Kidney (tissue), 13 donors: ENCODE measurements at regions not wholly inside any gene's neighbourhood (a gene's known extent, or its start where the extent isn't known, plus 50 kb on each side); places are given as distances from the start of the nearest gene placed in this dataset.

Experiments used
- DNase-seq, 5 donors: peaks; one replicate each; pipeline ENCODE4 v3.0.0-alpha.2; 2013 to 2020
- FAIRE-seq: peaks from 2 replicates; lab custom pipeline; 2012; peaks lifted over from hg19 to GRCh38; lab: Jason Lieb, UNC
- H3K27ac ChIP-seq, 2 donors: one replicate each; pipeline ENCODE4 v1.7.0; 2013; ENCODE audit warnings: low read depth in 2 of 2, low read length in 2 of 2, inconsistent platforms in 1 of 2
- H3K27me3 ChIP-seq: one replicate; pipeline ENCODE4 v1.7.1; 2013; ENCODE audit warnings: low read length, inconsistent platforms; ENCODE audit not compliant: control insufficient read depth, insufficient read depth
- H3K36me3 ChIP-seq, 3 donors: one replicate each; pipeline versions ENCODE4 v1.7.0 to v1.7.1; 2013; ENCODE audit warnings: low read length in 3 of 3, control low read depth in 1 of 3, inconsistent platforms in 1 of 3; ENCODE audit not compliant: insufficient read depth in 3 of 3, control insufficient read depth in 2 of 3
- H3K4me1 ChIP-seq, 3 donors: one replicate each; pipeline versions ENCODE4 v1.7.0 to v1.7.1; 2013; ENCODE audit warnings: low read length in 3 of 3, inconsistent platforms in 1 of 3, low read depth in 1 of 3; ENCODE audit not compliant: control insufficient read depth in 2 of 3, insufficient read depth in 2 of 3
- H3K4me3 ChIP-seq, 3 donors: one replicate each; pipeline versions ENCODE4 v1.7.0 to v1.8.1; 2013; ENCODE audit warnings: low read length in 3 of 3, control low read depth in 1 of 3, inconsistent platforms in 1 of 3
- H3K9ac ChIP-seq, 3 donors: one replicate each; pipeline versions ENCODE4 v1.7.0 to v1.7.1; 2013; ENCODE audit warnings: low read length in 3 of 3, control low read depth in 1 of 3, inconsistent platforms in 1 of 3
- H3K9me3 ChIP-seq, 3 donors: one replicate each; pipeline versions ENCODE4 v1.7.0 to v1.7.1; 2013; ENCODE audit warnings: low read length in 3 of 3, control low read depth in 1 of 3, inconsistent platforms in 1 of 3; ENCODE audit not compliant: control insufficient read depth in 2 of 3, insufficient read depth in 1 of 3
- intact Hi-C: fragments of 100-400 bp; cut with DNase I; formaldehyde crosslinking; loops from one replicate; pipeline ENCODE4 v1.11.1; 2022
- TF ChIP-seq, protein P1 (sequence below): IDR thresholded peaks from 3 replicates; pipeline ENCODE4 v1.5.1; 2012; ENCODE audit warnings: mild to moderate bottlenecking, moderate library complexity, borderline replicate concordance; ENCODE audit not compliant: insufficient read depth; ENCODE audit errors: extremely low read depth
- donor health status: control.
- donor health status: control.
- donor health status: control.
- donor health status: control.
- donor health status: control.
- donor health status: DM: yes; HTN: yes; CAD: no.
- donor health status: Normal renal cell carcinoma (clear cell type).

DNA sequence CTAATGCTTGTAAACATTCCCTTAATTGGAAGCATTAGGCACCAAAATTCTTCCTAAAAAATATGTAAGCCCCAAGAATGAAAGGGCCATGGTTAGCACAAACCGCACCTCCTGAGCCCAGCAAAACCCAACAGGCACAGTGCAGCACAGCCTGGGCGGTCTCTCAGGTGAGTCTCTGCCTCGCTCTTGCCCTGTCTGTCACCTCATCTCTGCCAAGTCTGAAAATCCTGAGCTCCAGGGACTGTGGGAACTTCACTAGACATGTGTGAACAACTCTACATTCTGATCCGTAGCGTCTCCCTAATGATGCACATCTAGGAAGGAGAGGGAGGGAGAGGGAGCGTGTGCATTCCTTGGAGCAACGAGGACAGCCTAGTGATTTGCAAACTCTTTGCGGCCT is 88.8 kb upstream of the GJB6 start:
- Histone ChIP-seq H3K4me1 (no peaks in the 10 kb centered on the region), H3K9ac (no peak overlapping the region), H3K9me3 (peaks cover 0 to 6% (median 0%) of the 10 kb centered on the region in 3 donors), H3K27ac (no peak overlapping the region), H3K36me3 (no peaks in the 10 kb centered on the region), H3K27me3 (no peaks in the 10 kb centered on the region), H3K4me3 (no peak overlapping the region)
- TF ChIP-seq, protein P1, sequence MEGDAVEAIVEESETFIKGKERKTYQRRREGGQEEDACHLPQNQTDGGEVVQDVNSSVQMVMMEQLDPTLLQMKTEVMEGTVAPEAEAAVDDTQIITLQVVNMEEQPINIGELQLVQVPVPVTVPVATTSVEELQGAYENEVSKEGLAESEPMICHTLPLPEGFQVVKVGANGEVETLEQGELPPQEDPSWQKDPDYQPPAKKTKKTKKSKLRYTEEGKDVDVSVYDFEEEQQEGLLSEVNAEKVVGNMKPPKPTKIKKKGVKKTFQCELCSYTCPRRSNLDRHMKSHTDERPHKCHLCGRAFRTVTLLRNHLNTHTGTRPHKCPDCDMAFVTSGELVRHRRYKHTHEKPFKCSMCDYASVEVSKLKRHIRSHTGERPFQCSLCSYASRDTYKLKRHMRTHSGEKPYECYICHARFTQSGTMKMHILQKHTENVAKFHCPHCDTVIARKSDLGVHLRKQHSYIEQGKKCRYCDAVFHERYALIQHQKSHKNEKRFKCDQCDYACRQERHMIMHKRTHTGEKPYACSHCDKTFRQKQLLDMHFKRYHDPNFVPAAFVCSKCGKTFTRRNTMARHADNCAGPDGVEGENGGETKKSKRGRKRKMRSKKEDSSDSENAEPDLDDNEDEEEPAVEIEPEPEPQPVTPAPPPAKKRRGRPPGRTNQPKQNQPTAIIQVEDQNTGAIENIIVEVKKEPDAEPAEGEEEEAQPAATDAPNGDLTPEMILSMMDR = no peak
- no peak for FAIRE-seq
- intact Hi-C loops = no loop called here
- DNase-seq = no peak

DNA sequence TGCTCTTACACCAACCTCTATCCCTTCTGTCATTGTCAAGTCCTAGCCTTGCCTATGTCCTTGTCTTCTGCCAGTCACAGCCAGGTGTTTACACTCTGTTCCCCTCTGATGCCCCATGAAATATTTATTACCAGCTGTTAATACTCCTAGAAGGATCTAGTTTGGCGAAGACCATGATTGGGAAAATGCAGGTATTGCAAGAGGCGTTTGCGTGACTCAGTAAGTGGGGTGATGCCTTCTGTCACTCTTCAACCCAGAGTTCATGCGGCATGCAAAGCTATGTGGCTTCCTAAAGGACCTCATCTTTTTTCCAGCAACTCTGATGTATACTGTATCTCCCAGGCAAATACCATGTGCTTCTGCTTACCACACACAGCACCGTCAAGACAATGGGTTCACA is 81.8 kb upstream of the GJB6 start:
- intact Hi-C loops = no loop called here

DNA sequence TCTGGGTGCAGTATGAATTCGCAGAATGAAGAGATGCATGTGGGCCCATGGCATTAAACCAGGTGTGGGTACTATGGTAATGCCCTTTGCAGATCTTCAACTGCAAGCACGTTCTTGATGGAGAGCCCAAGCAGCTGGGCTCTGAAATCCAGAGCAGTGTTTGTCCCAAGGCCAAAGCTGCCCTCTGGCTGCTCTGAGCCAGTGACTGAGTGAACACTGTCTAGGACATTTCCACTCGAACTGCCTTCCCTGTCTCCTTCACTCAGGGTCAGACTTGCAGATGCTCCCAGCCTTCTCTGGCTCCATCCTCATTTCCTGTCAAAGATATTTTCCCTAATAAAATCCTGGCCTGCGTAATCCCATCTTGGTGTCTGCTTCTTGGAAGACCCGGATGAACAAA is 80.2 kb upstream of the GJB6 start:
- intact Hi-C loops = no loop called here
- H3K27me3 ChIP-seq = no peaks in the 10 kb centered on the region
- no peaks in the 10 kb centered on the region for H3K9me3 ChIP-seq
- H3K4me1 ChIP-seq = no peaks in the 10 kb centered on the region
- H3K9ac ChIP-seq = no peak overlapping the region
- no peak overlapping the region for H3K27ac ChIP-seq
- no peaks in the 10 kb centered on the region for H3K36me3 ChIP-seq
- TF ChIP-seq, protein P1 = no peak
- DNase-seq (no peak), FAIRE-seq (no peak)
- H3K4me3 ChIP-seq = no peak overlapping the region

More for the DNA sequence above, 81.8 kb upstream of the GJB6 start:
- TF ChIP-seq, protein P1 = no peak
- H3K27ac ChIP-seq = no peak overlapping the region
- H3K4me3 ChIP-seq = no peak overlapping the region
- no peaks in the 10 kb centered on the region for H3K4me1 ChIP-seq
- no peak for DNase-seq
- no peaks in the 10 kb centered on the region for H3K27me3 ChIP-seq
- FAIRE-seq = no peak
- no peaks in the 10 kb centered on the region for H3K36me3 ChIP-seq
- no peaks in the 10 kb centered on the region for H3K9me3 ChIP-seq
- no peak overlapping the region for H3K9ac ChIP-seq

DNA sequence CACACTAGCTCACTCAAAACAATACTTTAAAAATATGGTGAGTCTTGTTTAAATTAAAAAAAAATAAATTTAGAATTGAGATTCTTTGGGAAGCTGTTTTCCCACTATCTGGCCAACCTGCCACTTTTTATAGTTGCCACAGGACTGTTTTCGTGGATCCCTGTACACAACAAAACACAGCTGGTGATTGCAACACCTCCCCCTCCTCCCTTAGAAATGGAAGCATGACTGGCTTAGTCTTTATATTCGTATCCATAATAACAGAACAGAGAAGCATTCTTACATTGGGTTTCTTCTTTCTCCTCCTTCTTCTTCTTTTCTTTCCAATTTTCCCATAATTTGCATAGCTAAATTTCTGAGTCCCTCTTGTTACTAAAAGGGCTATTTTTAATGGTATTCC is 79.5 kb upstream of the GJB6 start:
- intact Hi-C loops = no loop called here
- DNase-seq (no peak), FAIRE-seq (no peak)
- H3K4me1 ChIP-seq = no peaks in the 10 kb centered on the region
- H3K27ac ChIP-seq = no peak overlapping the region
- no peaks in the 10 kb centered on the region for H3K36me3 ChIP-seq
- no peaks in the 10 kb centered on the region for H3K27me3 ChIP-seq
- no peaks in the 10 kb centered on the region for H3K9me3 ChIP-seq
- H3K9ac ChIP-seq = no peak overlapping the region
- TF ChIP-seq, protein P1 = no peak
- no peak overlapping the region for H3K4me3 ChIP-seq
